ENCODE measurements at regions not wholly inside any gene's neighbourhood (a gene's known extent, or its start where the extent isn't known, plus 50 kb on each side); places are given as distances from the start of the nearest gene placed in this dataset.

DNA sequence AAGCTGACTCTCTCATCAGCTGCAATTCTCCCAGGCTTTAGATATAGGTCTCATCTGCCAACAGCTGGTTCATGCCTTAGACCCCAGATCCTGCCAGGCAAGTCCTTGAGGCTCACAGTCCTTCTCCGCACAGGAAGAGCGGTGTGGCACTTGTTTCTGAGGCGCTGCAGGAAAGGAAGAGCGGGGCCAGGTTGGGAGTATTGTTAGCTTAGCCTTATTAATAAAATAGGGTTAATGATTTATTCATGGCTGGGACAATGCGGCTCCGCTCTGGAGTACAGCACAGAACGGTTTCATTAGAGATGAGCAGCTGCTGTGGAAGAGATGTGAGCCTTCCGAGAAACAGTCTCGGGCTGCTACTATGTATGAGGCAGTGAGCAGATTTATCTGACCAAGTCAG, 78.1 kb downstream of the FZD1 start:
- no peaks in the 10 kb centered on the region for H3F3A ChIP-seq (ENCODE audit: insufficient read depth)
- no peak for TF ChIP-seq EZH2phosphoT487 (conservative IDR thresholded peaks at IDR 0.05; ENCODE audit: low read length)
- TF ChIP-seq, protein P1, sequence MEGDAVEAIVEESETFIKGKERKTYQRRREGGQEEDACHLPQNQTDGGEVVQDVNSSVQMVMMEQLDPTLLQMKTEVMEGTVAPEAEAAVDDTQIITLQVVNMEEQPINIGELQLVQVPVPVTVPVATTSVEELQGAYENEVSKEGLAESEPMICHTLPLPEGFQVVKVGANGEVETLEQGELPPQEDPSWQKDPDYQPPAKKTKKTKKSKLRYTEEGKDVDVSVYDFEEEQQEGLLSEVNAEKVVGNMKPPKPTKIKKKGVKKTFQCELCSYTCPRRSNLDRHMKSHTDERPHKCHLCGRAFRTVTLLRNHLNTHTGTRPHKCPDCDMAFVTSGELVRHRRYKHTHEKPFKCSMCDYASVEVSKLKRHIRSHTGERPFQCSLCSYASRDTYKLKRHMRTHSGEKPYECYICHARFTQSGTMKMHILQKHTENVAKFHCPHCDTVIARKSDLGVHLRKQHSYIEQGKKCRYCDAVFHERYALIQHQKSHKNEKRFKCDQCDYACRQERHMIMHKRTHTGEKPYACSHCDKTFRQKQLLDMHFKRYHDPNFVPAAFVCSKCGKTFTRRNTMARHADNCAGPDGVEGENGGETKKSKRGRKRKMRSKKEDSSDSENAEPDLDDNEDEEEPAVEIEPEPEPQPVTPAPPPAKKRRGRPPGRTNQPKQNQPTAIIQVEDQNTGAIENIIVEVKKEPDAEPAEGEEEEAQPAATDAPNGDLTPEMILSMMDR (IDR thresholded peaks at IDR 0.05; ENCODE audit: insufficient read depth, low read length, poor library complexity, severe bottlenecking): no peak
- H3K4me2 ChIP-seq (ENCODE audit: low read depth, low read length, poor library complexity, severe bottlenecking): no peak overlapping the region

DNA sequence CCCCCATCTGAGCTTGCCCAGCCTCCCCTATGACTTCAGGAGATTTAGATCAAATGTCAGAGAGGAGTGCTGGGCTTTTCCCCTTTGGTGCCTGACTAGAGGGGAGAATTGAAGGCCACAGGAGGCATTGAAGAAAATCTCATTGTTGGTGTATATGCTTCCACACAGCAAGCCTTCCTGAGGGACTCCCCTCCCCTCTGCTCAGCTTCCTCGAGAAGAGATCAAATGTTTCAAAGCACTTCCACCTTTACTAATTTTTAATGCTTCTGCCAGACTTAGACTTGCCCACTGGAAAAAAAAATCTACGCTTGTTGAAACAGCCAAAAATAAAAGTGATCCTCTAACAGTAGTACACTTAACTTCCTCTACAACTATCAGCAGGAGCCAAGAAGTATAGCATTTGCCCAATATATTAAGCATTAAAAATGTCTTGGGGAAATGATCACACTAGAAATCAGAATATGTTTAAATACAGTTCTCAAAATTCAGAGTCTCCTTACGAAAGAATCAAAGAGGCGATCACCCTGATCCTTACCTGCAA, 79.3 kb downstream of the FZD1 start:
- H3K9ac ChIP-seq (ENCODE audit: low read length): no peak overlapping the region
- H3K4me2 ChIP-seq (ENCODE audit: low read depth, low read length, poor library complexity, severe bottlenecking): no peak overlapping the region
- H3K27ac ChIP-seq (ENCODE audit: low read depth, low read length): no peak overlapping the region
- 0 out of 2 replicates have a peak, but pooled peaks cover 3% of the 10 kb centered on the region for H3K27me3 ChIP-seq (ENCODE audit: low read length)
- H3K9me3 ChIP-seq (ENCODE audit: insufficient read depth, low read length): no peaks in the 10 kb centered on the region
- no peak for TF ChIP-seq EZH2phosphoT487 (conservative IDR thresholded peaks at IDR 0.05; ENCODE audit: low read length)
- TF ChIP-seq, protein P1 (IDR thresholded peaks at IDR 0.05; ENCODE audit: insufficient read depth, low read length, poor library complexity, severe bottlenecking): no peak
- H3K36me3 ChIP-seq (ENCODE audit: low read length): no peaks in the 10 kb centered on the region
- H2AFZ ChIP-seq (ENCODE audit: low read depth, low read length, severe bottlenecking): no peak overlapping the region
- H3K79me2 ChIP-seq (ENCODE audit: insufficient read depth, low read length): no peaks in the 10 kb centered on the region
- H3K9me2 ChIP-seq (replicated peaks; ENCODE audit: insufficient read depth, low read length): no peaks in the 10 kb centered on the region
- H3F3A ChIP-seq (ENCODE audit: insufficient read depth): no peaks in the 10 kb centered on the region
- H4K20me1 ChIP-seq (ENCODE audit: low read depth, low read length): no peaks in the 10 kb centered on the region
- H3K4me3 ChIP-seq (ENCODE audit: insufficient read depth, low read length, poor library complexity, severe bottlenecking): no peak overlapping the region

More for the DNA sequence above, 78.1 kb downstream of the FZD1 start:
- Histone ChIP-seq H3K36me3 (ENCODE audit: low read length) (no peaks in the 10 kb centered on the region), H3K9me3 (ENCODE audit: insufficient read depth, low read length) (no peaks in the 10 kb centered on the region), H4K20me1 (ENCODE audit: low read depth, low read length) (no peaks in the 10 kb centered on the region), H3K27ac (ENCODE audit: low read depth, low read length) (no peak overlapping the region), H3K79me2 (ENCODE audit: insufficient read depth, low read length) (no peaks in the 10 kb centered on the region), H3K9me2 (replicated peaks; ENCODE audit: insufficient read depth, low read length) (no peaks in the 10 kb centered on the region), H2AFZ (ENCODE audit: low read depth, low read length, severe bottlenecking) (no peak overlapping the region), H3K9ac (ENCODE audit: low read length) (no peak overlapping the region), H3K4me3 (ENCODE audit: insufficient read depth, low read length, poor library complexity, severe bottlenecking) (no peak overlapping the region), H3K27me3 (ENCODE audit: low read length) (0 out of 2 replicates have a peak, but pooled peaks cover 3% of the 10 kb centered on the region)

DNA sequence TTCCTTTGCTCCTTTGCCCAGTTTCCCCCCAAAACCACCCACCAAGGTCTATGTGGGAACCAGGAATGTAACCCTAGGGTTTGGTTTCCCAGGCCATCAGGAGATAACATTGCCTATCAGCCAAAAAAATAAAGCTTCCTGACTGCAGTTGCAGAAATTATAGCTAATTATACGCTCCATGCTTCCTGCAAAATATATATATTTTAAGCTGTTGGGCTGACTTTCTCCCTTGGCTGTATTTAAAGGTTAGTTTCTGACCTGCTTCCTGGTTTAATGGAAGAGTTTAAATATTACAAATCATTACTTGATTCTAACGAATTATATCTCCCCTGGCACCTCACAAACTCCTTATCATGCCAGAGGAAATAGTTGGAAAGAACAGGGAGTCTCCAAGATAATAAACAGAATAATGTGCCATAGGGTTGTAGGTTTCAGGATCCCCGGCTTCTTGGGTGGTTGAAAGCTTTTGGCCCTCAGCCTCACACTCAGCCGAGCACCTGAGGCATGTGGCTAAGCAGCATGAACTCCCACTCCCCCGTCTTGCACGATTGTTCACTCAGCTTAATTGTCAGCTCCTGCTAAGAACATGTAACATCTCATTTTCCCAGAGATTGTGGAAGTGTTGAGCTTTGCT, 79.9 kb downstream of the FZD1 start:
- Histone ChIP-seq H3K4me3 (ENCODE audit: insufficient read depth, low read length, poor library complexity, severe bottlenecking) (no peak overlapping the region), H4K20me1 (ENCODE audit: low read depth, low read length) (no peaks in the 10 kb centered on the region), H3K27ac (ENCODE audit: low read depth, low read length) (no peak overlapping the region), H3F3A (ENCODE audit: insufficient read depth) (no peaks in the 10 kb centered on the region), H3K27me3 (ENCODE audit: low read length) (0 out of 2 replicates have a peak, but pooled peaks cover 3% of the 10 kb centered on the region), H3K9me3 (ENCODE audit: insufficient read depth, low read length) (no peaks in the 10 kb centered on the region), H3K4me2 (ENCODE audit: low read depth, low read length, poor library complexity, severe bottlenecking) (no peak overlapping the region), H2AFZ (ENCODE audit: low read depth, low read length, severe bottlenecking) (no peak overlapping the region), H3K79me2 (ENCODE audit: insufficient read depth, low read length) (no peaks in the 10 kb centered on the region), H3K9ac (ENCODE audit: low read length) (no peak overlapping the region), H3K36me3 (ENCODE audit: low read length) (no peaks in the 10 kb centered on the region), H3K9me2 (replicated peaks; ENCODE audit: insufficient read depth, low read length) (no peaks in the 10 kb centered on the region)
- TF ChIP-seq EZH2phosphoT487 (conservative IDR thresholded peaks at IDR 0.05; ENCODE audit: low read length): no peak
- TF ChIP-seq, protein P1 (IDR thresholded peaks at IDR 0.05; ENCODE audit: insufficient read depth, low read length, poor library complexity, severe bottlenecking): no peak

Measured in SU-DHL-6 (cell line).